Osteocyte (in vitro differentiated cells): ENCODE measurements at regions not wholly inside any gene's neighbourhood (a gene's known extent, or its start where the extent isn't known, plus 50 kb on each side); places are given as distances from the start of the nearest gene placed in this dataset.
A peak's percentile ranks its signal among the peaks of the same experiment; 100 is the strongest.

Source experiments
- DNase-seq: peaks from one replicate; pipeline ENCODE4 v3.0.0; 2021; ENCODE audit warnings: mixed read lengths; ENCODE audit not compliant: unreplicated experiment; ENCODE audit errors: extremely low spot score
- H3K27ac Mint-ChIP-seq: one replicate; pipeline ENCODE4 v1.8.0; 2021; ENCODE audit warnings: mild to moderate bottlenecking, mixed read lengths; ENCODE audit not compliant: unreplicated experiment
- H3K27me3 Mint-ChIP-seq: one replicate; pipeline ENCODE4 v1.8.0; 2021; ENCODE audit warnings: mixed read lengths; ENCODE audit not compliant: unreplicated experiment
- H3K36me3 Mint-ChIP-seq: one replicate; pipeline ENCODE4 v1.8.0; 2021; ENCODE audit warnings: mixed read lengths; ENCODE audit not compliant: unreplicated experiment
- H3K4me1 Mint-ChIP-seq: one replicate; pipeline ENCODE4 v1.8.0; 2021; ENCODE audit warnings: mixed read lengths; ENCODE audit not compliant: unreplicated experiment
- H3K4me3 Mint-ChIP-seq: one replicate; pipeline ENCODE4 v1.8.0; 2021; ENCODE audit warnings: mild to moderate bottlenecking, moderate library complexity, mixed read lengths; ENCODE audit not compliant: unreplicated experiment
- H3K9me3 Mint-ChIP-seq: one replicate; pipeline ENCODE4 v1.8.0; 2021; ENCODE audit warnings: mixed read lengths; ENCODE audit not compliant: unreplicated experiment
- CTCF ChIP-seq: fragments of 200-600 bp; sonication (generic); IDR thresholded peaks from 2 replicates; pipeline ENCODE4 v1.5.0; 2021; ENCODE audit warnings: antibody characterized with exemption, mild to moderate bottlenecking, moderate library complexity

DNA sequence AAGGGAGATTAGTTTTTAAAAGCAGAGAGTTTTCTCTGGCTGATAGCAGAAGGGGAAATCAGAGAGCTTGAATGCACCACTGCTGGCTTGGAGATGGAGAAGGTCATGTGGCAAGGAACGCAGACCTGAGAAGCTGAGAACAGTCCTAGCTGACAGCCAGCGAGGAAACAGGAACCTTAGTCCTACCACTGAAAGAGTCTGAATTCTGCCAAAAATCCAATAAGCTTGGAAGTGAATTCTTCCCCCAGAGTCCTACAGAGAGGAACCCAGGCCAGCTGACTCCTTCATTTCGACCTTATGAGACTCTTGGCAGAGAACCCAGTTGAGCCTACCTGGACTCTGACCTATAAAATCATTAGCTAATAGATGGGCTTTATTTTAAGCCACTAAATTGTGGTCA, 371.9 kb upstream of the TNP1 start:
- no peak overlapping the region for H3K27ac Mint-ChIP-seq
- peaks cover 13% of the 10 kb centered on the region for H3K4me1 Mint-ChIP-seq
- peaks cover 6% of the 10 kb centered on the region for H3K36me3 Mint-ChIP-seq
- no peaks in the 10 kb centered on the region for H3K27me3 Mint-ChIP-seq
- DNase-seq, result no peak
- no peak for TF ChIP-seq CTCF
- peaks cover 6% of the 10 kb centered on the region for H3K9me3 Mint-ChIP-seq
- no peak overlapping the region for H3K4me3 Mint-ChIP-seq

GRCh38 chr2:217231212-217231611, 371.3 kb upstream of the TNP1 start:
- Mint-ChIP-seq H3K27ac (peak overlapping the region; percentile 62), H3K9me3 (peaks cover under 1% of the 10 kb centered on the region), H3K27me3 (no peaks in the 10 kb centered on the region), H3K4me1 (peaks cover 13% of the 10 kb centered on the region), H3K36me3 (peaks cover under 1% of the 10 kb centered on the region), H3K4me3 (no peak overlapping the region)
- TF ChIP-seq CTCF, result no peak
- DNase-seq, result no peak

- H3K4me1 Mint-ChIP-seq, result peaks cover 17% of the 10 kb centered on the region
- H3K27ac Mint-ChIP-seq, result no peak overlapping the region
- no peak overlapping the region for H3K4me3 Mint-ChIP-seq
- peaks cover 5% of the 10 kb centered on the region for H3K9me3 Mint-ChIP-seq
- H3K36me3 Mint-ChIP-seq, result no peaks in the 10 kb centered on the region
- no peak for TF ChIP-seq CTCF
- no peaks in the 10 kb centered on the region for H3K27me3 Mint-ChIP-seq
- DNase-seq, result no peak
These were observed 368.9 kb upstream of the TNP1 start for GRCh38 chr2:217228732-217229131.

DNA sequence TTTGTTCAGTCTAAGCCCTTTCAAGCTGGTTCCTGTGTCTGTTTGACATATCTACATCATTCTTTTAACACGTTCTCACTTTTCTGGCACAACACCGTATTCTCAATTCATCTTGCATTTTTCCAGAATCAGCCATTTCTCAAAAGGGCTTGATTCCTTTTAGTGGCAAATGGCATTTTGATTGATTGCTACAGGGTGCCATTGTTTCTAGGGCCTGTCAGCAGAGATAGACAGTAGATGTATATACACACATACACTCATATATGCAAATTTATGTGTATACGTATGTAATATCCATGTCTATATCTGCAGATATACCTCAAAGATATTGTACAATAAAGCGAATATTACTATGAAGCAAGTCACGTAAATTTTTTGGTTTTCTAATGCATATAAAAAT, 367.9 kb upstream of the TNP1 start:
- peaks cover 7% of the 10 kb centered on the region for H3K9me3 Mint-ChIP-seq
- TF ChIP-seq CTCF, result no peak
- no peaks in the 10 kb centered on the region for H3K27me3 Mint-ChIP-seq
- DNase-seq, result no peak
- no peak overlapping the region for H3K27ac Mint-ChIP-seq
- H3K36me3 Mint-ChIP-seq, result no peaks in the 10 kb centered on the region
- peaks cover 27% of the 10 kb centered on the region for H3K4me1 Mint-ChIP-seq
- no peak overlapping the region for H3K4me3 Mint-ChIP-seq

DNA sequence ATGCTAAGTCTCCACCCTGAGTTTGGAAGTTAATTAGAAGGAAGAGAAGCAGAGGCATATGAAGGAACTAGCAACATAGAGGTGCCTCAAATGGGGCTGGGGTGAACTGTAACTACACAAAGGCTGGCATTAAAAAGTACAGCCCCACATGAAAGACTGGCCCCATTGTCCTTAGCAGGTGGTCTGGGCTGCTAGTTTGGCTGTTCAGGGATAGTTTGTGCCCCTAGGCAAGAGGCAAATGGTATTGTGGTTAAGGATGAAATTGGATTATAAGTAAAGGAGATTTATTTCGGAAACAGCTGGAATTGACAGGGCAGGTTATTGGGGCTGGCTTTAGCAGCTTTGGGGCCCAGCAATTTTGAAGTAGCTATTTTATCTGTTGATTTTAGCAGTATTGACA, 365.7 kb upstream of the TNP1 start:
- DNase-seq, result no peak
- TF ChIP-seq CTCF, result no peak
- peaks cover 24% of the 10 kb centered on the region for H3K4me1 Mint-ChIP-seq
- no peak overlapping the region for H3K4me3 Mint-ChIP-seq
- H3K27me3 Mint-ChIP-seq, result no peaks in the 10 kb centered on the region
- no peaks in the 10 kb centered on the region for H3K36me3 Mint-ChIP-seq
- H3K9me3 Mint-ChIP-seq, result peaks cover 7% of the 10 kb centered on the region
- H3K27ac Mint-ChIP-seq, result no peak overlapping the region
